Gastrocnemius medialis (tissue), 4 donors: ENCODE measurements at regions not wholly inside any gene's neighbourhood (a gene's known extent, or its start where the extent isn't known, plus 50 kb on each side); places are given as distances from the start of the nearest gene placed in this dataset.

ENCODE experiments used
- ATAC-seq, 2 donors: fragments of 150-250 bp; one replicate each; pipeline ENCODE4 v1.9.1; 2016
- DNase-seq, 2 donors: peaks; one replicate each; pipeline ENCODE4 v3.0.0-alpha.2; 2019
- H3K27ac ChIP-seq, 4 donors: fragments of 200-600 bp; sonication (generic); 1 replicate in 1 of 4; 2 replicates in 3 of 4; pipeline ENCODE4 v1.5.1; 2016 to 2018; ENCODE audit warnings: mild to moderate bottlenecking in 2 of 4, moderate library complexity in 1 of 4
- H3K27me3 ChIP-seq, 3 donors: fragments of 200-600 bp; sonication (generic) in 2 of 3; 1 replicate in 1 of 3; 2 replicates in 2 of 3; pipeline versions ENCODE4 v1.5.1 to v1.6.0; 2016 to 2019; ENCODE audit warnings: mild to moderate bottlenecking in 1 of 3, moderate library complexity in 1 of 3
- H3K36me3 ChIP-seq, 2 donors: fragments of 200-600 bp; sonication (generic) in 1 of 2; one replicate each; pipeline ENCODE4 v1.5.1; 2017 to 2018
- H3K4me1 ChIP-seq, 2 donors: fragments of 200-600 bp; sonication (generic) in 1 of 2; one replicate each; pipeline ENCODE4 v1.5.1; 2016 to 2017; ENCODE audit warnings: mild to moderate bottlenecking in 2 of 2
- H3K4me3 ChIP-seq, 4 donors: fragments of 200-600 bp; sonication (generic) in 3 of 4; 1 replicate in 1 of 4; 2 replicates in 3 of 4; pipeline ENCODE4 v1.5.1; 2016 to 2019; ENCODE audit warnings: mild to moderate bottlenecking in 2 of 4
- H3K9me3 ChIP-seq, 3 donors: fragments of 200-600 bp; sonication (generic) in 2 of 3; 1 replicate in 1 of 3; 2 replicates in 2 of 3; pipeline ENCODE4 v1.5.1; 2016 to 2019
- CTCF ChIP-seq, 5 experiments: fragments of 450-650 bp in 3 of 5; fragments of 200-600 bp in 2 of 5; sonication (generic) in 2 of 5; IDR thresholded peaks in 4 of 5; conservative IDR thresholded peaks in 1 of 5; 1 replicate in 4 of 5; 2 replicates in 1 of 5; pipeline ENCODE4 v1.5.1; 2016 to 2019; ENCODE audit warnings: antibody characterized with exemption in 5 of 5, mild to moderate bottlenecking in 3 of 5, moderate library complexity in 3 of 5
- POLR2A ChIP-seq, 2 donors: fragments of 450-650 bp; IDR thresholded peaks; one replicate each; pipeline ENCODE4 v1.6.1; 2017; ENCODE audit warnings: antibody characterized with exemption in 2 of 2, mild to moderate bottlenecking in 2 of 2, moderate library complexity in 2 of 2
- in situ Hi-C, 4 donors: fragments of 200-750 bp; cut with MboI; loops; one replicate each; pipeline versions ENCODE4 v1.15.0 to v1.8.0; 2017; ENCODE audit warnings: low sequenced_read_pairs in 4 of 4
- intact Hi-C: fragments of 100-400 bp; cut with DNase I; formaldehyde crosslinking; loops from one replicate; pipeline ENCODE4 v1.15.1; 2023; ENCODE audit warnings: low total_unique reads

DNA sequence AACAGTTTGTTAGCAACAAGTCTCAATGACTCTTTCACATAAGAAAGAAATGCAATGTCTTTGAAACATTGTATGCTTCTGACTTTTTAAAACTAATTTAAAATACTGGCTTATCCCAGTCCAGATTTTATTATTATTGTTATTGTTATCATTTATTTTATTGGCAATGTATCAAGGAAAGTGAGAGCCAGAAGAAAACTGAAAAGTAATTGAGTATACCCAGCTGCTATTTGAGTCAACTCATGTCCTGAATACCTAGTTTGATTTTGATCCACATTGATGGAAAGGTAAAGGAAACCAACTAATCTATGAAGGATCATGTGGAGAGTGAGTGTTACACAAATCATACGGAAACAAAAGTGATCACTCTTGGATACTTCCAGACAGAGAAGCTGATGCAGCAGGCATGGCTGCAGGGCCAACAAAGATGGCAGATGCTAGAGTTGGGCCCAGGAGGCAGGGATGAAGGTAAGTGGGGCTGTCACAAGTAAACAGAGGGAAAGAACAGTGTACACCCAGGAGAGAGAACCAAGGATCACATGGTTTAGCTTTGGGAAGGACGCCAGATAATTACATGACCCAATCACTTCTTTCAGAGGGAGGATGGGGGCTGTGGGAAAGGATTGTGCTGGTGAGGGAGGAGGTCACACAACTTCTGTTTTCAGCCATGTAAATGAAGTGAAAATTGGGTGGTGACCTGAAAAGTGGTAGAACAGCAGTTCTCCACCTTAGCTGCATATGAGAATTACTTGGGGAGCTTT is 179.2 kb upstream of the NAMPT start:
- peaks cover 0 to 6% of the 10 kb centered on the region in 2 donors for H3K4me1 ChIP-seq
- intact Hi-C loops: no loop called here
- H3K9me3 ChIP-seq: no peaks in the 10 kb centered on the region
- ATAC-seq (no peak), DNase-seq (no peak)
- TF ChIP-seq CTCF (IDR thresholded peaks at IDR 0.05 in 4 of 5, conservative IDR thresholded peaks at IDR 0.05 in 1 of 5) (no peak), POLR2A (IDR thresholded peaks at IDR 0.05) (no peak)
- no peaks in the 10 kb centered on the region for H3K36me3 ChIP-seq
- H3K4me3 ChIP-seq: no peak overlapping the region
- H3K27me3 ChIP-seq: no peaks in the 10 kb centered on the region
- no peak overlapping the region for H3K27ac ChIP-seq
- in situ Hi-C loops: loop anchor here (5.0 to 25.0 kb wide), 2 partner anchors 287 to 402 kb away; no protein-coding TSS in a partner anchor

GRCh38 chr7:106462914-106463482 is 178.2 kb upstream of the NAMPT start:
- Histone ChIP-seq H3K27me3 (no peaks in the 10 kb centered on the region), H3K9me3 (no peaks in the 10 kb centered on the region), H3K4me1 (peaks cover 0 to 6% of the 10 kb centered on the region in 2 donors), H3K36me3 (no peaks in the 10 kb centered on the region), H3K4me3 (no peak overlapping the region), H3K27ac (no peak overlapping the region)
- intact Hi-C loops (loop anchor here (1.0 kb wide), 2 partner anchors 178 to 287 kb away; no protein-coding TSS in a partner anchor), in situ Hi-C loops (loop anchor here (5.0 to 25.0 kb wide), 2 partner anchors 286 to 401 kb away; no protein-coding TSS in a partner anchor)
- TF ChIP-seq POLR2A (IDR thresholded peaks at IDR 0.05): no peak
- TF ChIP-seq CTCF (IDR thresholded peaks at IDR 0.05 in 4 of 5, conservative IDR thresholded peaks at IDR 0.05 in 1 of 5): no peak
- no peak for ATAC-seq
- DNase-seq: no peak

GRCh38 chr7:106462365-106462859 is 177.6 kb upstream of the NAMPT start:
- Histone ChIP-seq H3K4me3 (no peak overlapping the region), H3K4me1 (peaks cover 0 to 6% of the 10 kb centered on the region in 2 donors), H3K9me3 (no peaks in the 10 kb centered on the region), H3K27me3 (no peaks in the 10 kb centered on the region), H3K36me3 (no peaks in the 10 kb centered on the region), H3K27ac (no peak overlapping the region)
- peak; percentile 36 to 53 for ATAC-seq
- DNase-seq: no peak
- peak; percentile 40 to 73 (median 65) for TF ChIP-seq CTCF (IDR thresholded peaks at IDR 0.05 in 4 of 5, conservative IDR thresholded peaks at IDR 0.05 in 1 of 5)
- TF ChIP-seq POLR2A (IDR thresholded peaks at IDR 0.05): no peak
- in situ Hi-C loops: loop anchor here (5.0 to 25.0 kb wide), 2 partner anchors 285 to 400 kb away; no protein-coding TSS in a partner anchor
- intact Hi-C loops: loop anchor here (1.0 kb wide), 2 partner anchors 177 to 286 kb away; no protein-coding TSS in a partner anchor

DNA sequence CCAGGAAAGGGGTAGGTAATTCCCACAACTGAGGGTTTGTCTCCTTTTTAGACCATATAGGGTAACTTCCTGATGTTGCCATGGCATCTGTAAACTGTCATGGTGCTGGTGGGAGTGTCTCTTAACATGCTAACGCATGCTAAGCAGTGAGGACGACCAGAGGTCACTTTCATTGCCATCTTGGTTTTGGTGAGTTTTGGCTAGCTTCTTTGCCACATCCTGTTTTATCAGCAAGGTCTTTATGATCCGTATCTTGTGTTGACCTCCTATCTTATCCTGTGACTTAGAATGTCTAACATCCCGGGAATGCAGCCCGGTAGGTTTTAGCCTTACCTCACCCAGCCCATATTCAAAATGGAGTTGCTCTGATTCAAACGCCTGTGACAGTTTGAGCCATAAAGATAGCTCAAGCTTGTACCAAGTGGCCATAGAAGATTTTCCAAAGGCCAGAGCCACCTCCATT is 176.0 kb upstream of the NAMPT start:
- no peak for ATAC-seq
- in situ Hi-C loops (loop anchor here (5.0 to 25.0 kb wide), 2 partner anchors 284 to 399 kb away; no protein-coding TSS in a partner anchor), intact Hi-C loops (no loop called here)

More for the DNA sequence above, 176.0 kb upstream of the NAMPT start:
- H3K27me3 ChIP-seq: no peaks in the 10 kb centered on the region
- no peaks in the 10 kb centered on the region for H3K36me3 ChIP-seq
- no peak overlapping the region for H3K27ac ChIP-seq
- no peaks in the 10 kb centered on the region for H3K9me3 ChIP-seq
- TF ChIP-seq POLR2A (IDR thresholded peaks at IDR 0.05) (no peak), CTCF (IDR thresholded peaks at IDR 0.05 in 4 of 5, conservative IDR thresholded peaks at IDR 0.05 in 1 of 5) (no peak)
- H3K4me3 ChIP-seq: no peak overlapping the region
- DNase-seq: no peak
- peaks cover 0 to 6% of the 10 kb centered on the region in 2 donors for H3K4me1 ChIP-seq
